ENCODE measurements at regions not wholly inside any gene's neighbourhood (a gene's known extent, or its start where the extent isn't known, plus 50 kb on each side); places are given as distances from the start of the nearest gene placed in this dataset.

- no peak for DNase-seq (ENCODE audit: low read depth in 4 of 4, low spot score in 2 of 4)
These were observed 52.0 kb upstream of the OSBPL8 start for GRCh38 chr12:76611533-76611932.

DNA sequence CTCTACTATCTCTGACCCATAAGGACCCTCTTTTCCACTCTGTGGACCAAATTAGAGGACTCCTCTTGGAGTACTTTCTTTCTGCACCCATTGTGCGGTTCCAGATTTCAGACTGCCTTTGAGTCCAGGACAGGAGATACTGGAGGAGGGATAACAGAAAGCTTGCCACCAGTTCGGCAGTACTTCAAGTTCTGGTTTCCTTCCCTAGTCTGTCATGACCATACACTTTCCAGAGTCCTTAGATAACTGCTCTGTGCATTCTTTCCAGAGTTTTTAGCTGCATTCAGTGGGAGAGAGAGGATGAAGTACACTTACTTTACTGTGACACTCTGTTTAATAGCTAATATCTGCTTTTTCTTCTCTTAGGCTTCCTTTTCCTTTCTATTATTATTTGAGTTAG, 54.8 kb upstream of the OSBPL8 start:
- DNase-seq (ENCODE audit: low read depth in 4 of 4, low spot score in 2 of 4), result no peak

DNA sequence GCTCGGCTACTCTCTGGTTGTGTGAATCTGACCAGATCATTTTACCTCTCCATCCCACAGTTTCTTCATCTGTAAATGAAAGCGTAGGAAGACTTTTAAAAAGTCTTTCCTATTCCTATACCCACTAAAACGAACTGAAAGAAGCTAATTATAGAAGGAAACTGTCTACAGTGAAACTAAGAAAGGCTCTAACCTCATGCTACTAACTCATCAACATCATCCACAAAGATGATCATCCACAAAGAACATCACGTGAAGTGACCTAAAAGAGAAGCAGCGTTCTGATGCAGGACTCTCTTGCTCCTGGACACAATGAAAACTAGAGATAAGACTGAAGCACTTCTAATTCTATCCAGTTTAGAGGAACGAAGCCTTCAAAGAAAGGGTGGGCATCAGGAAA, 58.5 kb upstream of the OSBPL8 start:
- no peak for DNase-seq (ENCODE audit: low read depth in 4 of 4, low spot score in 2 of 4)

GRCh38 chr12:76621582-76622024, 62.0 kb upstream of the OSBPL8 start:
- peak in 3 of 4 donors; percentile 39 to 52 (median 42) for DNase-seq (ENCODE audit: low read depth in 4 of 4, low spot score in 2 of 4)

DNA sequence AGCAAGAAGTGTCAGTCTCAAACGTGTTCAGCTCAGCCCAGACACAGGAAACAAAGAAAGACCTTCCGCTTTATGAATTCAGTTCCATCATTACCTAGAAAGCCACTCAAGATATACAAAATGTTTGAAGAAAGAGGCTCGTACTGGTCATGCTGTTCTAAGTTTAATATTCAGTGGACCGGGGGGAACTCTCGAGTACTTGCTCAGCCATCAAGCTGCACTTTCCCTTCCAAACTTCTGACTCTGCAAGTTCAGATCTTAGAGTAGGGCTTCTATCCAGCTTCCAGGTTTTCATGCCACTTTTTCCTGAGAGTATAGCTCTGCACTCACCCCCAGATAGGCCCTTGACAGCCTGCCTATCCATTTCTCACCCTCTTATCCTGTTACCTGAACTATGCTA, 62.8 kb upstream of the OSBPL8 start:
- no peak for DNase-seq (ENCODE audit: low read depth in 4 of 4, low spot score in 2 of 4)

GRCh38 chr12:76622915-76623314, 63.3 kb upstream of the OSBPL8 start:
- DNase-seq (ENCODE audit: low read depth in 4 of 4, low spot score in 2 of 4), result no peak

GRCh38 chr12:76623931-76624330, 64.4 kb upstream of the OSBPL8 start:
- no peak for DNase-seq (ENCODE audit: low read depth in 4 of 4, low spot score in 2 of 4)

DNA sequence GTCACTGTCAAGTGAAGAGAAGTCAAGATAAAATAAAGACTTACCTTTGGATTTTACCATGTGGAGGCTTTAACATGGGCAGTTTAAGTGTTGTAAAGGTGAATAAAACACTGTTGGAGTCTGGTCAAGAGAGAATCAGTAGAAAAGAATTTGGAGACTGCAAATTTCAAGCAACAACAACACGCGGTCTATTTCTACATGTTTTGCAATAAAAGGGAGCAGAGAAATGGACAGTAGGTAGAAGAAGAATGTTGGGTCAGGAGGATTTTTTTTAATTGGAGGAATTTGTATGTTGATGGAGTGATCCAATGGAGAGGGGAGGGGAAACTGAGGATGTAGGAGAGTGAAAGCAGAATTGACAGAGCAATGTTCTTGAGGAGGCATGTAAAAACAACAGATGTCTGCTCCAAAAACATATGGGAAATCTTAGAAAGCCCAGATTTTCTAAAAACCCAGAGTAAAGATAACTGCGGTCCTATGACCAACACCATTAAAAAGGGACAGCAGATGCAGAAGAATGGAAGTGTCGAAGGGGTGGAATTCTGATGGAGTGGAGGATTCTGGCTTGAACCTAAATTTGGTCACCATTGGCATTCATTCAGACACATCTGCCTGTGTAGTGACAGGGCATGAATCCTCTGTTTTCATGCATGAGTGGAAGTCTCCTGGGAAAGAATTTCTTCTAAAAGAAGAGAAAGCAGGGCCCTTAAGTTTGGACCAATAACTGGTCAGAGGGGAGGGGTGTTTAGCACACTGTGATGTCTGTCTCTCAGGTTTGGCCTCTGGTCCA, 68.0 kb upstream of the OSBPL8 start:
- no peak for DNase-seq (ENCODE audit: low read depth in 4 of 4, low spot score in 2 of 4)

DNA sequence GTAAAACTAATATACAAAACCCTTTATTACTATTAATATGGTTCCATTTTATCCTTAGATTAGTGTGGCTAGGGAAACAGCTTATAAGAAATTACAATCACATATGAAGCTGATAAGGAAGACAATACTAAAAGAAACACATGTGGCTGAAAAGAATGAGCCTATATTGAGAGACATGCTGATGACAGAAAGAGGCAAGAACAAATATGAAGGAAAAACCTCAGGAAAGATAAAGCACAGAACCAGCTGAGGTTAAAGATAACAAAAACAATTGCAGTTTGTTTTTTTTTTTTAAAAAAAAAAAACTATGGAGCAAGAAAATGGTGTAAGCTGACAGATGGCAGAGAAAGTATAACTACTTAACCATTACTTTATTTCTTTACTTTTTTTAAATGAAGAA, 69.2 kb upstream of the OSBPL8 start:
- DNase-seq (ENCODE audit: low read depth in 4 of 4, low spot score in 2 of 4), result no peak

GRCh38 chr12:76631741-76632140, 72.2 kb upstream of the OSBPL8 start:
- DNase-seq (ENCODE audit: low read depth in 4 of 4, low spot score in 2 of 4), result no peak

GRCh38 chr12:76633415-76633814, 73.8 kb upstream of the OSBPL8 start:
- no peak for DNase-seq (ENCODE audit: low read depth in 4 of 4, low spot score in 2 of 4)

- no peak for DNase-seq (ENCODE audit: low read depth in 4 of 4, low spot score in 2 of 4)
These were observed 74.6 kb upstream of the OSBPL8 start for GRCh38 chr12:76634133-76634532.

GRCh38 chr12:76636121-76636692, 76.6 kb upstream of the OSBPL8 start:
- no peak for DNase-seq (ENCODE audit: low read depth in 4 of 4, low spot score in 2 of 4)

DNA sequence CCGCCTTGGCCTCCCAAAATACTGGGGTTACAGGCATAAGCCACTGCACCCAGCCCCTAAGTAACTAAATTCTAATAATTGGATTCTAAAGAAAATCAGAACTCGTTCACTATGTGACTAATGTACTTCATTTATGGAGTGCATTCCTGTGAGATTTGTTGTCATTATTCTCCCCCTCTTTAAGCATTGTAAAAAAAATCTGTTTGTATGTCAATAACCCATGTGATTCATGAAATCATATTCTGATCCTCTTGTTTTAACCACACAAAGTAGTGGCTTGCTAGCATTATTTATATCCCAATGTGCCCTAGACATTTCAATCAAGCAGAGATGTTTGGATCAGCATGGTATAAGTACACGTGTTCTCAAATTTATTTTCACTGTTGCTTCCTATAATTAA, 78.2 kb upstream of the OSBPL8 start:
- no peak for DNase-seq (ENCODE audit: low read depth in 4 of 4, low spot score in 2 of 4)

DNA sequence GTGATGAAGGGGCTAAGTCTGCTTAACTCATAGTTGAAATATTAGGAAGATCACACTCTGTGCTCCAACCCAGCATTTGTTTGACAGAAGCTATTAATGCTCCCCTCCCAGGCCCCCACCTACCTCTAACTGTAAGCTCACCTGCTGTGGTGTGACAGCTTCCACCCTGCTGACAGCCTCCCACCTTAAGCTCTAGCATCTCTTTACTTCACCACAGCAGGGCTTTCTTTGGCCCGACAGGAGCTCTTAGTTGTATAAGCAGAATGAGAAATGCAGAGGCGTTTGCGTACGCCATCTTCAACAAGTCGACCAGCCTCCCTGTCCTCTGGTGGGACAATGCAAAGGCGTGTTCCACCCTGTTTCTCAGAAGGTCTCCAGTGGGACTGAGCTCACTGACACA, 80.1 kb upstream of the OSBPL8 start:
- DNase-seq (ENCODE audit: low read depth in 4 of 4, low spot score in 2 of 4), result no peak

DNA sequence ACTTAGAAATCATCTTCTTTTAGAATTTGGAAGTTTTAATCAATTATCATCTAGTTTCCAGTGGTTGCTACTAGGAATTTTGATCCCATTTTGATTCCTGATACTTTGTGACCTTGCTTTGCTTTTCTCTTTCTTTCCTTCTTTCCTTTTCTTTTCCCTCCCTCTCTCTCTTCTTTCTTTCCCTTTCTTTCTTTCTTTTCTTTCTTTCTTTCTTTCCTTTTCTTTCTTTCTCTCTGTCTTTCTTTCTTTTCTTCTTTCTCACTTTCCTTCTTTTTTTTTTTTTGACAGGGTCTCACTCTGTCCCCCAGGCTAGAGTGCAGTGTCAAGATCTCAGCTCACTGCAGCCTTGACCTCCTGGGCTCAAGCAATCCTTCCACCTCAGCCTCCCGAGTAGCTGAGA, 81.5 kb upstream of the OSBPL8 start:
- DNase-seq (ENCODE audit: low read depth in 4 of 4, low spot score in 2 of 4), result no peak

GRCh38 chr12:76641961-76642360, 82.4 kb upstream of the OSBPL8 start:
- DNase-seq (ENCODE audit: low read depth in 4 of 4, low spot score in 2 of 4), result no peak

DNA sequence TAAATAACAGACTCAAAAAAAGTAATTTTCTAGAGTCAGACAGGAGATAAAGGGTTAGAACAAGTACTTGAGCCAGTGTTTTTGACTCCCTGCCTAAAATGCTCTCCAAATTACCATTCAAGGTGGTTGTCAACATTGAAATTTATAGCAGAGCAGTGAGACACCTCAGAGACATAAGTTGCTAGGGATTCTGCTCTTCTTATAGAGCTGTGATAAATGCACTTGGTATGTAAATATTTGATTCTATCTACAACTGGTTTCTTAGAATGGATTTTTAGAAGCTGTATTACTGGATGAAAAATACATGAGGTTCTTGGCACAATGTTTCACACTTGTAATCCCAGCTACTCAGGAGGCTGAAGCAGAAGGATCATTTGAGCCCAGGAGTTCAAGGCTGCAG, 83.9 kb upstream of the OSBPL8 start:
- DNase-seq (ENCODE audit: low read depth in 4 of 4, low spot score in 2 of 4), result no peak

DNA sequence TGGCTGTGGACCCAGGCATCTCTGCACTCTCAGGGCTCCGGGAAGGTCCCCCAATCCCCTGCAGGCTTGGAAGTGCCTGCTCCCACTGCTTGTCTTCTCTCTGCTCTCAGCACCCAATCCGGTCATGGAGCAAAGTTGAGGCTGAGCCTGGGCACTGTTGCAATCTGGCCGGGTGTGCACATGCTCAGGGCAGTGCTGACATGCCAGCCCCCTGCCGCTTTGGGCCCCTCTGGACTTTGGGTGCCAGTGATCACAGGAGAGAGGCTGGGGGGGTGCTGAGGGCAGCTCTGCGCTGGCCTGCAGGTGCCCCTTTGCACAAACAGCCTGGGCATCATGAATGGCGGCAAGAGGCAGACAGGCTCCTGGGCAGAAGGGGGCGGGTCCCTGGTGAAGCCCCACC, 85.4 kb upstream of the OSBPL8 start:
- DNase-seq (ENCODE audit: low read depth in 4 of 4, low spot score in 2 of 4), result no peak

DNA sequence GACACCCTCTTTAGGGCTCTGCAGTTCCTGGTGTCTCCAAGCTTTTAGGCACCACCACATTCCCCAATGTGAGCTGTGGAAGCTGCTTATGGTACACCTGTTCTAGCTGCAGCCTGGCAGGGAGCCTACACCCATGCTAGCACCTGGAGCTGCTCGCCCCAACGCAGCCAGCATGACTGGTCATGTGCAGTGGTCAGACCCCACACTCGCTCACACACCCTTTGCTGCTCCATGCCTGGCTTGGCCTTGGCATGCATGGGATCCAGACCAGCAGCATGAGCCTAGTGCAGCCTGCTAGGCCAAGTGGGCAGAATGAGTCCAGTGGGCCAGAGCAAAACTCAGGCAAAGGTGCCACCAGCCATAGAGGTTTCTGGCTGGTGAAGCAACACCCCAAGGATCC, 86.4 kb upstream of the OSBPL8 start:
- DNase-seq (ENCODE audit: low read depth in 4 of 4, low spot score in 2 of 4), result no peak

DNA sequence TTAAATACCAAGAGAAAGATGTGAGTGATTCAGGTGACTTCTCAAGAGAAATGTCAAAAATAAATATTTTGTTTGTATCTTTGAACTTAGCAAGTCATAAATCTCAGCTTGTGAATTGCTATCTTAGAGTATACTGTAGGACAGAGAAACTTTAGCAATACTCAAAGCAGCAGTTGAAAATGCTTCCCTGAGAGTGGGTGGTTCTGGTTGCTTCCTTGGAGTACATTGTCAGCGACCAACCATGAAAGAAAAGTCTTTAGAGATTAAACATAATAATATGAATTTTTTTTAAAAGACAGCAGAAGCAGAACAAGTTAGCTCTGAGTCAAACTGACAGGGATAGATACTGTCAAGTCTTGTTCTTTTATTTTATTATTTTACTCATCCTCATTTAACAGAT, 86.8 kb upstream of the OSBPL8 start:
- no peak for DNase-seq (ENCODE audit: low read depth in 4 of 4, low spot score in 2 of 4)

DNA sequence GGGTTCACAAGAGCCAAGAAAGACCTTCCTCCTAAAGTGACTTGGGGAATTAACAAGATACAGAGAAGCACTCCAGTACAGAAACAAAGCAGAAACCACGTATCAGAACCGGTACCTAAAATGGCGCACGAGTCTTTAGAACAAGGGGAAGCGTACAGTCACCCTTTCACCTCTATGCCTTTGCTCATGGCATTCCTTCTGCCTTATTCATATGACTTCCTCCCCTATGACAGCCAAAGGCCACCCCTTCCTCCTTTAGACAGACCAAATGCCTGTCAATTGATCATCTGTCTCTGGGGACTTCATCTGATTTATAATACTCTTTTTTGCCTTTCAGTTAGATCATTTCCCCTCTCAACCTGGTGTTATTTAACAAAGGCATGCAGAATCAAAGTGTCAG, 89.5 kb upstream of the OSBPL8 start:
- no peak for DNase-seq (ENCODE audit: low read depth in 4 of 4, low spot score in 2 of 4)

DNA sequence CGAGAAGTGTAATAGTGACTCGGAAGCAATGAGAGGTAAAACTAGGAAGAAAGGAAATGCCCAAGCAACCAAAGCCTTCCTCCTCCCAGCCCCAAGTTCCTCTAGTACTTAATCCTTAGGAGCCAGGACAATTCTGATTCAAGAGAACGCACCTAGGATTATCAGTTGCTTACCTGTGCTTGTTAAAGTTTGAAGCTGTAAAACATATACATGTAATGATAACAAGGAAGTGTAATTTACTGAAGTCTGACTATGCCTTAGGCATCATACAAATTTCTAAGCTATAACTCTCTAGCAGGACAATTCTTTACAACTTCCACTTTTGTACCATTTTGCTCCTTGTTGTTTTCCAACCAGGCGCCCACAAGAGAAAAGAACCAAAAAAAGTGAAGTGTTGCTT, 92.8 kb upstream of the OSBPL8 start:
- DNase-seq (ENCODE audit: low read depth in 4 of 4, low spot score in 2 of 4), result no peak

Measured in left renal cortex interstitium (tissue), 4 donors.